ENCODE measurements at regions not wholly inside any gene's neighbourhood (a gene's known extent, or its start where the extent isn't known, plus 50 kb on each side); places are given as distances from the start of the nearest gene placed in this dataset.

DNA sequence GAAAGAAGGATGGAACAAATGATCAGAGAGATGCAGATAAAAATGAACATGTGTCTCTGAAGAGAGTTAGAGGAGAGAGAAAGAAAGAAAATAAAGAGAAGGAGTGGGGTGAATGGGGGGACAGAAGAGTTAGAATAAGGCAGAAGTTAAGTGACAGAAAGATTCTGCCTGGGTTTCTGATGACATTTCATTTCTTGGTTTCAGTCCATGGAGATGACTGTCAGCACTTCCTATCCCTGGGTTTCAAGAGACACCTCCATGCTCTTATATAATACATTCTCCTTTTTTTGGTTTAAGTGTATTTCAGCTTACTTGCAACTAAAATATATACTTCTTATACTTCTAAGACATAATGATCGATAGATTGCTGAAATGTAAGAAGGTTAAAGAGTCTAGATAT lies 213.0 kb upstream of the IL12B start:
- H3K27me3 Mint-ChIP-seq: peaks cover 11% of the 10 kb centered on the region
- H3K4me1 ChIP-seq (ENCODE audit: control insufficient read depth, insufficient read depth, low read length, poor library complexity, severe bottlenecking): no peaks in the 10 kb centered on the region
- no peak overlapping the region for H3K4me3 Mint-ChIP-seq
- no peak overlapping the region for H3K27ac Mint-ChIP-seq
- H3K27ac ChIP-seq (ENCODE audit: insufficient read depth, low read length, poor library complexity, severe bottlenecking): no peak overlapping the region
- no peaks in the 10 kb centered on the region for H3K36me3 ChIP-seq (ENCODE audit: control insufficient read depth, insufficient read depth, low read length)
- H3K27me3 ChIP-seq (ENCODE audit: control insufficient read depth, insufficient read depth, low read length): peaks cover 6% of the 10 kb centered on the region
- no peaks in the 10 kb centered on the region for H3K4me1 Mint-ChIP-seq
- ATAC-seq (ENCODE audit: low read depth in 2 of 2): no peak
- peaks cover 0 to 1% (median 0%) of the 10 kb centered on the region in 7 donors for H3K9me3 Mint-ChIP-seq
- H3K36me3 Mint-ChIP-seq: no peaks in the 10 kb centered on the region
- H3K4me3 ChIP-seq (ENCODE audit: low read depth, low read length): no peak overlapping the region
- no peak for DNase-seq
- no peaks in the 10 kb centered on the region for H3K9me3 ChIP-seq (ENCODE audit: control insufficient read depth in 2 of 2, low read length in 2 of 2)

- Mint-ChIP-seq H3K36me3 (no peaks in the 10 kb centered on the region), H3K27ac (no peak overlapping the region)
- no peak for ATAC-seq (ENCODE audit: low read depth in 2 of 2)
These were observed 214.9 kb upstream of the IL12B start for GRCh38 chr5:159545156-159545555.

DNA sequence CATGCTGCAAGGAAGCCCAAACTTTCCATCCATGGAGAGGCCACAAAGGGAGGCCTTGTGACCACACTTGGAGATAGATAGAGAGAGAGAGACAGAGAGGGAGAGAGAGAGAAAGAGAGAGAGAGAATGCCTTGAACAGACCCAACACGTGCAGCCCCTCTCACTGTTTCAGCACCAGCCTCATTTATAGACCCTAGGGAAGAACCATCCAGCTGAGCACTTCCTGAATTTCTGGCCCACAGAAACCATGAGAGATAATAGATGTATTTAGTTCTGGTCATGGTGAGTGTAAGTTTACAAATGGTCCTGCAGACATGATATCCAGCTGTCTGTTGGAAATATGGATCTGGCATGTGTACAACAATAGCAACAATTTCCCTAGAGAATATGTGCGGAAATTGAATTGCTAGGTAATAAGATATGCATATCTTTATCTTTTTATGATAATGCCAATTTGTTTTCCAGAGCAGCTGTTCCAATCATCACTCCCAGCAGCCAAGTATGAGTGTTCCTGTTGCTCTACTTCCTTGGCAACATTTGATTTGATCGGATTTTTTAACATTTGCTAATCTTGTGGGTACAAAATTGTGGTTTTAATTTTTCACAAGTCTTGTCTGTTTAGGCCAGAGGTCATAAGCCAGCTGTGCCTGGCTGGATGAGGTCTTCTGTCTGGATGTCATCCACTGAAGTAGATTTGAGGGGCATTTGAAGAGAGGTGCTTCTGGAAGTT lies 217.3 kb upstream of the IL12B start:
- Histone ChIP-seq H3K9me3 (ENCODE audit: control insufficient read depth in 2 of 2, low read length in 2 of 2) (no peaks in the 10 kb centered on the region), H3K4me3 (ENCODE audit: low read depth, low read length) (no peak overlapping the region), H3K27me3 (ENCODE audit: control insufficient read depth, insufficient read depth, low read length) (peaks cover 6% of the 10 kb centered on the region), H3K36me3 (ENCODE audit: control insufficient read depth, insufficient read depth, low read length) (no peaks in the 10 kb centered on the region), H3K27ac (ENCODE audit: insufficient read depth, low read length, poor library complexity, severe bottlenecking) (no peak overlapping the region), H3K4me1 (ENCODE audit: control insufficient read depth, insufficient read depth, low read length, poor library complexity, severe bottlenecking) (no peaks in the 10 kb centered on the region)
- Mint-ChIP-seq H3K4me3 (no peak overlapping the region), H3K9me3 (peaks cover 0 to 1% (median 0%) of the 10 kb centered on the region in 7 donors), H3K36me3 (no peaks in the 10 kb centered on the region), H3K27me3 (peaks cover 2% of the 10 kb centered on the region), H3K4me1 (no peaks in the 10 kb centered on the region), H3K27ac (no peak overlapping the region)
- no peak for ATAC-seq (ENCODE audit: low read depth in 2 of 2)
- DNase-seq: no peak

More at GRCh38 chr5:159545156-159545555, 214.9 kb upstream of the IL12B start:
- H3K9me3 ChIP-seq (ENCODE audit: control insufficient read depth in 2 of 2, low read length in 2 of 2): no peaks in the 10 kb centered on the region
- H3K36me3 ChIP-seq (ENCODE audit: control insufficient read depth, insufficient read depth, low read length): no peaks in the 10 kb centered on the region
- Mint-ChIP-seq H3K4me3 (no peak overlapping the region), H3K4me1 (no peaks in the 10 kb centered on the region), H3K9me3 (peaks cover 0 to 1% (median 0%) of the 10 kb centered on the region in 7 donors), H3K27me3 (peaks cover 11% of the 10 kb centered on the region)
- peaks cover 6% of the 10 kb centered on the region for H3K27me3 ChIP-seq (ENCODE audit: control insufficient read depth, insufficient read depth, low read length)
- no peak for DNase-seq
- H3K4me1 ChIP-seq (ENCODE audit: control insufficient read depth, insufficient read depth, low read length, poor library complexity, severe bottlenecking): no peaks in the 10 kb centered on the region
- H3K4me3 ChIP-seq (ENCODE audit: low read depth, low read length): no peak overlapping the region
- no peak overlapping the region for H3K27ac ChIP-seq (ENCODE audit: insufficient read depth, low read length, poor library complexity, severe bottlenecking)

GRCh38 chr5:159548517-159548916 lies 218.2 kb upstream of the IL12B start:
- no peaks in the 10 kb centered on the region for H3K4me1 Mint-ChIP-seq
- no peaks in the 10 kb centered on the region for H3K36me3 Mint-ChIP-seq
- no peaks in the 10 kb centered on the region for H3K36me3 ChIP-seq (ENCODE audit: control insufficient read depth, insufficient read depth, low read length)
- H3K4me1 ChIP-seq (ENCODE audit: control insufficient read depth, insufficient read depth, low read length, poor library complexity, severe bottlenecking): no peaks in the 10 kb centered on the region
- no peak overlapping the region for H3K27ac ChIP-seq (ENCODE audit: insufficient read depth, low read length, poor library complexity, severe bottlenecking)
- H3K4me3 ChIP-seq (ENCODE audit: low read depth, low read length): no peak overlapping the region
- peaks cover 6% of the 10 kb centered on the region for H3K27me3 ChIP-seq (ENCODE audit: control insufficient read depth, insufficient read depth, low read length)
- peaks cover 0 to 1% (median 0%) of the 10 kb centered on the region in 7 donors for H3K9me3 Mint-ChIP-seq
- ATAC-seq (ENCODE audit: low read depth in 2 of 2) (no peak), DNase-seq (no peak)
- no peaks in the 10 kb centered on the region for H3K9me3 ChIP-seq (ENCODE audit: control insufficient read depth in 2 of 2, low read length in 2 of 2)
- no peak overlapping the region for H3K27ac Mint-ChIP-seq
- no peak overlapping the region for H3K4me3 Mint-ChIP-seq
- no peaks in the 10 kb centered on the region for H3K27me3 Mint-ChIP-seq

DNA sequence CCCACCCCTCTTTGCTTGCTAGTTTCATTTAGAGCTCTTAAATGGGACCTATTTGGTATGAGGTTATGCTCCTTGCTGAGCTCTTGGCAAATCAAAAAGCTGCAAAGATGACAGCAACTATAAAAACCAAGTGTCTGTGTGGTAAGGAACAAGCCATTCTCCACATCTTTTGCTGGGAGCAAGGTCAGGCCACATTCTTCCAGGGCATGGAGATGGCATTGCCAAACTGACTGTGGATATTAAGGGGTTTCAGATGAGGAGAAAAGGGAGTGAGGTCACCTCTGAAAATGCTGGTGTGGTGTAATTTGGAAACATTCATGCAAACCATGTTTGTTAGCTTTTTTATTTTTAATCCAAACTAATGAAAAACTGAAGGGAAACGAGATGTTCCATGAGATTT lies 218.8 kb upstream of the IL12B start:
- H3K36me3 Mint-ChIP-seq: no peaks in the 10 kb centered on the region
- no peaks in the 10 kb centered on the region for H3K4me1 Mint-ChIP-seq
- Histone ChIP-seq H3K4me1 (ENCODE audit: control insufficient read depth, insufficient read depth, low read length, poor library complexity, severe bottlenecking) (no peaks in the 10 kb centered on the region), H3K4me3 (ENCODE audit: low read depth, low read length) (no peak overlapping the region), H3K9me3 (ENCODE audit: control insufficient read depth in 2 of 2, low read length in 2 of 2) (no peaks in the 10 kb centered on the region), H3K27ac (ENCODE audit: insufficient read depth, low read length, poor library complexity, severe bottlenecking) (no peak overlapping the region), H3K36me3 (ENCODE audit: control insufficient read depth, insufficient read depth, low read length) (no peaks in the 10 kb centered on the region), H3K27me3 (ENCODE audit: control insufficient read depth, insufficient read depth, low read length) (peaks cover 3% of the 10 kb centered on the region)
- H3K27ac Mint-ChIP-seq: no peak overlapping the region
- no peak for ATAC-seq (ENCODE audit: low read depth in 2 of 2)
- H3K27me3 Mint-ChIP-seq: no peaks in the 10 kb centered on the region
- DNase-seq: no peak
- no peak overlapping the region for H3K4me3 Mint-ChIP-seq
- peaks cover 0 to 1% (median 0%) of the 10 kb centered on the region in 7 donors for H3K9me3 Mint-ChIP-seq

DNA sequence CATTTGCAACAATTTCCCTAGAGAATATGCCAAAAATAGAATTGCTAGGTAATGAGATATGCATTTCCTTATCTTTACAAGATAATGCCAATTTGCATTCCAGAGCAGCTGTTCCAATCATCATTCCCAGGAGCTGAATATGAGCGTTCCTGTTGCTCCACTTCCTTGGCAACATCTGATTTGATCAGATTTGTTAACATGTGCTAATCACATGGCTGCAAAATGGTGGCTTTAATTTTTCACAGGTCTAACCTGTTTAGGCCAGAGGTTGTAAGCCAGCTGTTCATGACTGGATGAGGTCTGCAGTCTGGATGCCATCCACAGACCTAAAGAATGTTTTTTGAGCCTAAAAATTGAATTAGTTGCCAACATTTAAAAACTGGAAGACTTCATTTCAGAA lies 220.7 kb upstream of the IL12B start:
- Histone ChIP-seq H3K4me3 (ENCODE audit: low read depth, low read length) (no peak overlapping the region), H3K27me3 (ENCODE audit: control insufficient read depth, insufficient read depth, low read length) (no peaks in the 10 kb centered on the region), H3K36me3 (ENCODE audit: control insufficient read depth, insufficient read depth, low read length) (no peaks in the 10 kb centered on the region), H3K27ac (ENCODE audit: insufficient read depth, low read length, poor library complexity, severe bottlenecking) (no peak overlapping the region), H3K4me1 (ENCODE audit: control insufficient read depth, insufficient read depth, low read length, poor library complexity, severe bottlenecking) (no peaks in the 10 kb centered on the region), H3K9me3 (ENCODE audit: control insufficient read depth in 2 of 2, low read length in 2 of 2) (no peaks in the 10 kb centered on the region)
- H3K9me3 Mint-ChIP-seq: peaks cover 0 to 1% (median 0%) of the 10 kb centered on the region in 7 donors
- DNase-seq: no peak
- ATAC-seq (ENCODE audit: low read depth in 2 of 2): no peak
- H3K27ac Mint-ChIP-seq: no peak overlapping the region
- peaks cover under 1% of the 10 kb centered on the region for H3K27me3 Mint-ChIP-seq
- no peak overlapping the region for H3K4me3 Mint-ChIP-seq
- H3K4me1 Mint-ChIP-seq: no peaks in the 10 kb centered on the region
- H3K36me3 Mint-ChIP-seq: no peaks in the 10 kb centered on the region

DNA sequence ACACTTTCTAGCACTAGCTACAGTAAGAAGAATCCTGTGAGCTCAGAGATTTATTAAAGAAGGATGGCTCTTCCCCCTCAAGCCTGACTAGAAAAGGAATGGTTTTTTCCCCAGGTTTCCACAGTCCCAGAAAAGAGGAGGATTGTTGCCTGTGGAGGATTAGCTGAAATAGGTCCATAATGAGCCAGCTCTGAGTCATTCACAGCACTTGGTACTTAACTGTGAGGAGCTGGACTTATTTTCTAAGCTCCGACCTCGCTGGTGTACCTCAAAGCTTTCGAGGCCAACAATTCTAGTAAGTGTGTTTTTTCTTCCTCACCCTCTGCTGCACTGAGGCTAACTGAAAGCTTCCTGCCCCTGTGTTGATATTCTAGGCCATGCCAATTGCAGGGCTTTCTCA lies 222.5 kb upstream of the IL12B start:
- no peaks in the 10 kb centered on the region for H3K4me1 Mint-ChIP-seq
- peaks cover 0 to 1% (median 0%) of the 10 kb centered on the region in 7 donors for H3K9me3 Mint-ChIP-seq

DNA sequence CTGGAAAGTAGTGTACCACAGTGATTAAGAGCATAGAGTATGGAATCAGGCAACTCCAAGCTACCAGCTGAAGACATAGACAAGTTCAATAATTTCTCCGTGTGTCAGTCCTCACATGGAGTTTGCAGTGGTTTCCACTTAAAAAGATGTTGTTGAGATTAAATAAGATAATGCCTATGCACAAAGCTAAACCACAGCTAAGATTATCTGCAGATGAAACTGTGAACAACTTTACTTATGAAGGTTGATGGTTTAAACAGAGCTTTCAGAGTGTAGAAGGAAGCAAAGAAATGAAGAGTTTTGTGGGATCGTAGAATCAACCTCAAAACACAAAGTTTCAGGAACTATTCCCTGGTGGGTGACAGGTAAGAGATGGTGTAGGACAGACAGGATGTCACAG lies 223.5 kb upstream of the IL12B start:
- Histone ChIP-seq H3K9me3 (ENCODE audit: control insufficient read depth in 2 of 2, low read length in 2 of 2) (no peaks in the 10 kb centered on the region), H3K4me1 (ENCODE audit: control insufficient read depth, insufficient read depth, low read length, poor library complexity, severe bottlenecking) (no peaks in the 10 kb centered on the region), H3K4me3 (ENCODE audit: low read depth, low read length) (no peak overlapping the region), H3K27ac (ENCODE audit: insufficient read depth, low read length, poor library complexity, severe bottlenecking) (no peak overlapping the region), H3K27me3 (ENCODE audit: control insufficient read depth, insufficient read depth, low read length) (no peaks in the 10 kb centered on the region), H3K36me3 (ENCODE audit: control insufficient read depth, insufficient read depth, low read length) (no peaks in the 10 kb centered on the region)
- no peak overlapping the region for H3K27ac Mint-ChIP-seq
- H3K4me3 Mint-ChIP-seq: no peak overlapping the region
- no peak for ATAC-seq (ENCODE audit: low read depth in 2 of 2)
- no peaks in the 10 kb centered on the region for H3K36me3 Mint-ChIP-seq
- DNase-seq: no peak
- H3K27me3 Mint-ChIP-seq: peaks cover 4% of the 10 kb centered on the region
- peaks cover 0 to 1% (median 0%) of the 10 kb centered on the region in 7 donors for H3K9me3 Mint-ChIP-seq
- H3K4me1 Mint-ChIP-seq: no peaks in the 10 kb centered on the region

More for the DNA sequence above, 222.5 kb upstream of the IL12B start:
- no peak for DNase-seq
- no peaks in the 10 kb centered on the region for H3K36me3 ChIP-seq (ENCODE audit: control insufficient read depth, insufficient read depth, low read length)
- no peak for ATAC-seq (ENCODE audit: low read depth in 2 of 2)
- no peaks in the 10 kb centered on the region for H3K9me3 ChIP-seq (ENCODE audit: control insufficient read depth in 2 of 2, low read length in 2 of 2)
- Mint-ChIP-seq H3K4me3 (no peak overlapping the region), H3K36me3 (no peaks in the 10 kb centered on the region), H3K27me3 (peaks cover 4% of the 10 kb centered on the region), H3K27ac (no peak overlapping the region)
- H3K27me3 ChIP-seq (ENCODE audit: control insufficient read depth, insufficient read depth, low read length): no peaks in the 10 kb centered on the region
- no peak overlapping the region for H3K27ac ChIP-seq (ENCODE audit: insufficient read depth, low read length, poor library complexity, severe bottlenecking)
- no peak overlapping the region for H3K4me3 ChIP-seq (ENCODE audit: low read depth, low read length)
- no peaks in the 10 kb centered on the region for H3K4me1 ChIP-seq (ENCODE audit: control insufficient read depth, insufficient read depth, low read length, poor library complexity, severe bottlenecking)

Measured in CD4-positive, CD25-positive, alpha-beta regulatory T cell (primary cell).